NB4 (cell line): ENCODE measurements at regions not wholly inside any gene's neighbourhood (a gene's known extent, or its start where the extent isn't known, plus 50 kb on each side); places are given as distances from the start of the nearest gene placed in this dataset.

Experiments
- DNase-seq: peaks from one replicate; pipeline ENCODE4 v3.0.0; 2010; ENCODE audit warnings: low read depth
- H3K4me3 ChIP-seq: one replicate; pipeline ENCODE4 v1.5.1; 2011; ENCODE audit warnings: mild to moderate bottlenecking, low read depth, low read length, moderate library complexity
- MAX ChIP-seq: IDR thresholded peaks from 2 replicates; pipeline ENCODE4 v1.6.1; 2011; ENCODE audit warnings: low read depth, low read length
- MYC ChIP-seq: IDR thresholded peaks from 2 replicates; pipeline ENCODE4 v1.6.1; 2011; ENCODE audit warnings: low read depth, low read length
- POLR2A ChIP-seq: IDR thresholded peaks from 2 replicates; pipeline ENCODE4 v1.6.1; 2011; ENCODE audit warnings: mild to moderate bottlenecking; ENCODE audit not compliant: insufficient read length; ENCODE audit errors: extremely low read depth
- TF ChIP-seq, protein P1 (sequence below): IDR thresholded peaks from one replicate; pipeline ENCODE4 v1.5.1; 2012; ENCODE audit warnings: low read depth, low read length

- no peak for DNase-seq
- no peak overlapping the region for H3K4me3 ChIP-seq
- TF ChIP-seq POLR2A (no peak), MAX (no peak)
- TF ChIP-seq, protein P1, sequence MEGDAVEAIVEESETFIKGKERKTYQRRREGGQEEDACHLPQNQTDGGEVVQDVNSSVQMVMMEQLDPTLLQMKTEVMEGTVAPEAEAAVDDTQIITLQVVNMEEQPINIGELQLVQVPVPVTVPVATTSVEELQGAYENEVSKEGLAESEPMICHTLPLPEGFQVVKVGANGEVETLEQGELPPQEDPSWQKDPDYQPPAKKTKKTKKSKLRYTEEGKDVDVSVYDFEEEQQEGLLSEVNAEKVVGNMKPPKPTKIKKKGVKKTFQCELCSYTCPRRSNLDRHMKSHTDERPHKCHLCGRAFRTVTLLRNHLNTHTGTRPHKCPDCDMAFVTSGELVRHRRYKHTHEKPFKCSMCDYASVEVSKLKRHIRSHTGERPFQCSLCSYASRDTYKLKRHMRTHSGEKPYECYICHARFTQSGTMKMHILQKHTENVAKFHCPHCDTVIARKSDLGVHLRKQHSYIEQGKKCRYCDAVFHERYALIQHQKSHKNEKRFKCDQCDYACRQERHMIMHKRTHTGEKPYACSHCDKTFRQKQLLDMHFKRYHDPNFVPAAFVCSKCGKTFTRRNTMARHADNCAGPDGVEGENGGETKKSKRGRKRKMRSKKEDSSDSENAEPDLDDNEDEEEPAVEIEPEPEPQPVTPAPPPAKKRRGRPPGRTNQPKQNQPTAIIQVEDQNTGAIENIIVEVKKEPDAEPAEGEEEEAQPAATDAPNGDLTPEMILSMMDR: no peak
Observed at GRCh38 chr2:234374150-234374508, 122.8 kb downstream of the ARL4C start.

DNA sequence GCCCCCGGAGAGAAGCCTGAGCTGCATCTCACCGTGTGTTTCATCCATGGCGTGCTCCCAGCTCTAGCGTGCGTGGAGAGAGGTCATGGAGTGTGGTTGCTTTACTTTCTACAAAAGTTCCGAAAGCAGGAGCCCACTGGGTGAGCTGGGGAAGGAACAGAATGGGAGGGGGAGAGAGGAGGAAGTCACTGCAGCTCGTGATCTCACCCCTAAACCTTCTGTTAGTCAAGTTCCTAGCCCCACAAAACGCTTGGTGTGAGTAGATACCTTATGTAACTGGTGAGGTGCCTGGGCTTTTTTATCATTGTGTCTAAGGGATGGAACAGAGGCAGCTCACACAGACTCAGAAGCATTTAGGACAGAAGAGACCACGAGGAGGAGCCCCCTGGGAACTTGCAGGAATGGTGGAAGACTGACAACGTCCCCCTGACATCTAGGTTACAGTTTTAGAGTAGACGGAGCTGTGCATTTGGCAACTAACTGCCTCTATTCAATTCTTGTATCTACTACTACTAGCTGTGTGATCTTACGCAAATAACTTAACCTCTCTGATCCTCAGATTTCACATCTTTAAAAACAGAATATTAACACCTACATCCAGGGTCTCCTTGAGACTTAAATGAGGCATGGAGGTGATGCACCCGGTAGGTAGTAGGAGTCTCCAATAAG lies 123.3 kb downstream of the ARL4C start:
- H3K4me3 ChIP-seq: no peak overlapping the region
- TF ChIP-seq POLR2A (no peak), MYC (no peak), MAX (no peak)
- TF ChIP-seq, protein P1: no peak
- DNase-seq: no peak

- no peak for DNase-seq
- H3K4me3 ChIP-seq: no peak overlapping the region
- TF ChIP-seq MAX (no peak), MYC (no peak), POLR2A (no peak)
- TF ChIP-seq, protein P1: no peak
Observed at GRCh38 chr2:234373060-234373459, 123.8 kb downstream of the ARL4C start.

- H3K4me3 ChIP-seq: no peak overlapping the region
- DNase-seq: no peak
- TF ChIP-seq POLR2A (no peak), MYC (no peak), MAX (no peak)
- TF ChIP-seq, protein P1: no peak
Observed at GRCh38 chr2:234372506-234372905, 124.4 kb downstream of the ARL4C start.

DNA sequence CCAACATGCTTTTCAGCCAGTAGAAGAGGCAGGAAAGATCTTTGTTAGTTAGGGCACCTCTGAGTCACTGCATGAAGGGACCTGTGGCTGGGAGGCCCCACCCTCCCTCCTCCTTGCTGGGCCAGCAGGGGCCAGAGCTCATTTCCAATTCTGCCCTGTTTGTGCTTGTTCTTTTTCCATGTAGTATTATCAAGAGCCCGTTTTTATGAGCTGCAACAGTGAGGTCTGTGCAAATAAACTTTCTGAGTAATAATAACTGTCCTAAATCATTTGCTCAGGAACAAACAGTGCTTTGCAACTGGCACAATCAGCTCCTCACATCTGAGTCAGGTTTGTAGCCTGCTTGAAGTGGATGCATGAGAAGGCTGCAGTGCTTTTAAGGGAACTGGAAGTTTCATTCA lies 128.0 kb downstream of the ARL4C start:
- H3K4me3 ChIP-seq: no peak overlapping the region
- no peak for TF ChIP-seq POLR2A
- no peak for TF ChIP-seq MYC
- TF ChIP-seq, protein P1: no peak
- TF ChIP-seq MAX: no peak
- DNase-seq: no peak

GRCh38 chr2:234366891-234367290 lies 130.0 kb downstream of the ARL4C start:
- no peak overlapping the region for H3K4me3 ChIP-seq

More at GRCh38 chr2:234366891-234367290, 130.0 kb downstream of the ARL4C start:
- DNase-seq: no peak
- TF ChIP-seq, protein P1: no peak
- no peak for TF ChIP-seq POLR2A
- TF ChIP-seq MAX: no peak
- no peak for TF ChIP-seq MYC
